Loucy (cell line): ENCODE measurements at regions not wholly inside any gene's neighbourhood (a gene's known extent, or its start where the extent isn't known, plus 50 kb on each side); places are given as distances from the start of the nearest gene placed in this dataset.

Experiments used
- H2AFZ ChIP-seq: fragments of 200-600 bp; sonication (generic); 2 replicates; pipeline ENCODE4 v1.6.0; 2016; ENCODE audit warnings: antibody characterized with exemption, mild to moderate bottlenecking, low read length, moderate library complexity
- H3F3A ChIP-seq: fragments of 200-600 bp; 2 replicates; pipeline ENCODE4 v1.6.0; 2016; ENCODE audit warnings: antibody characterized with exemption, low read depth, mild to moderate bottlenecking
- H3K27me3 ChIP-seq: fragments of 200-600 bp; sonication (generic); 2 replicates; pipeline ENCODE4 v1.6.1; 2014; ENCODE audit warnings: low read length, mild to moderate bottlenecking; ENCODE audit not compliant: insufficient read depth, poor library complexity, severe bottlenecking
- H3K36me3 ChIP-seq: fragments of 200-600 bp; sonication (generic); 2 replicates; pipeline ENCODE4 v1.6.1; 2016; ENCODE audit warnings: low read length; ENCODE audit not compliant: insufficient read depth
- H3K4me1 ChIP-seq: fragments of 200-600 bp; sonication (generic); 2 replicates; pipeline ENCODE4 v1.5.1; 2014; ENCODE audit warnings: low read length, mild to moderate bottlenecking; ENCODE audit not compliant: insufficient read depth, poor library complexity, severe bottlenecking
- H3K4me2 ChIP-seq: fragments of 200-600 bp; sonication (generic); 2 replicates; pipeline ENCODE4 v1.6.0; 2014; ENCODE audit warnings: antibody characterized with exemption, low read length, low read depth, mild to moderate bottlenecking; ENCODE audit not compliant: poor library complexity, severe bottlenecking
- H3K4me3 ChIP-seq: fragments of 200-600 bp; sonication (generic); 2 replicates; pipeline ENCODE4 v1.5.1; 2014; ENCODE audit warnings: low read length, mild to moderate bottlenecking, mixed read lengths; ENCODE audit not compliant: poor library complexity, severe bottlenecking
- H3K79me2 ChIP-seq: fragments of 200-600 bp; sonication (generic); 2 replicates; pipeline ENCODE4 v1.6.1; 2014; ENCODE audit warnings: low read length; ENCODE audit not compliant: insufficient read depth
- H3K9ac ChIP-seq: fragments of 200-600 bp; sonication (generic); 2 replicates; pipeline ENCODE4 v1.6.0; 2014; ENCODE audit warnings: mild to moderate bottlenecking, low read depth, low read length, moderate library complexity; ENCODE audit not compliant: poor library complexity, severe bottlenecking
- H3K9me2 ChIP-seq: fragments of 200-600 bp; sonication (generic); replicated peaks from 2 replicates; pipeline ENCODE4 v1.6.1; 2016; ENCODE audit warnings: low read depth, low read length, mixed read lengths
- H3K9me3 ChIP-seq: fragments of 200-600 bp; sonication (generic); 2 replicates; pipeline ENCODE4 v1.6.1; 2014; ENCODE audit warnings: mild to moderate bottlenecking, antibody characterized with exemption, low read length, low read depth; ENCODE audit not compliant: insufficient read depth
- H4K20me1 ChIP-seq: fragments of 200-600 bp; sonication (generic); 2 replicates; pipeline ENCODE4 v1.6.0; 2014; ENCODE audit warnings: antibody characterized with exemption, low read length, mild to moderate bottlenecking; ENCODE audit not compliant: insufficient read depth, poor library complexity, severe bottlenecking
- CTCF ChIP-seq: fragments of 200-600 bp; sonication (generic); conservative IDR thresholded peaks from 2 replicates; pipeline ENCODE4 v1.5.1; 2014; ENCODE audit warnings: mild to moderate bottlenecking, antibody characterized with exemption, low read length
- EZH2phosphoT487 ChIP-seq: fragments of 200-600 bp; IDR thresholded peaks from 2 replicates; pipeline ENCODE4 v1.6.1; 2018; ENCODE audit warnings: antibody characterized with exemption, mild to moderate bottlenecking, moderate library complexity, borderline replicate concordance

GRCh38 chr2:16900405-16901025 lies 234.9 kb upstream of the CYRIA start:
- H2AFZ ChIP-seq, result peak overlapping the region; percentile 67; the same call in 1 of the 2 replicates

GRCh38 chr2:16899958-16900357 lies 234.3 kb upstream of the CYRIA start:
- Histone ChIP-seq H3K79me2 (no peaks in the 10 kb centered on the region), H3K36me3 (no peaks in the 10 kb centered on the region), H3K9me2 (no peaks in the 10 kb centered on the region), H2AFZ (peak overlapping the region; percentile 67; the same call in 1 of the 2 replicates), H3K4me2 (no peak overlapping the region), H3K9ac (no peak overlapping the region), H3K4me3 (no peak overlapping the region), H3K27me3 (no peaks in the 10 kb centered on the region), H3K9me3 (no peaks in the 10 kb centered on the region), H4K20me1 (no peaks in the 10 kb centered on the region), H3F3A (no peaks in the 10 kb centered on the region), H3K4me1 (no peaks in the 10 kb centered on the region)
- TF ChIP-seq EZH2phosphoT487, result no peak
- no peak for TF ChIP-seq CTCF

More at GRCh38 chr2:16900405-16901025, 234.9 kb upstream of the CYRIA start:
- Histone ChIP-seq H3K9me2 (no peaks in the 10 kb centered on the region), H3K4me3 (no peak overlapping the region), H3F3A (no peaks in the 10 kb centered on the region), H4K20me1 (no peaks in the 10 kb centered on the region), H3K4me1 (no peaks in the 10 kb centered on the region), H3K9ac (no peak overlapping the region), H3K4me2 (no peak overlapping the region), H3K36me3 (no peaks in the 10 kb centered on the region), H3K9me3 (no peaks in the 10 kb centered on the region), H3K27me3 (no peaks in the 10 kb centered on the region), H3K79me2 (no peaks in the 10 kb centered on the region)
- TF ChIP-seq EZH2phosphoT487 (no peak), CTCF (peak; percentile 100)

GRCh38 chr2:16890081-16890480 lies 224.4 kb upstream of the CYRIA start:
- no peaks in the 10 kb centered on the region for H3K79me2 ChIP-seq
- no peak overlapping the region for H3K4me3 ChIP-seq
- no peak overlapping the region for H2AFZ ChIP-seq
- H3K4me2 ChIP-seq, result no peak overlapping the region
- H3K27me3 ChIP-seq, result no peaks in the 10 kb centered on the region
- no peak for TF ChIP-seq CTCF
- TF ChIP-seq EZH2phosphoT487, result no peak
- no peaks in the 10 kb centered on the region for H4K20me1 ChIP-seq
- H3K9me3 ChIP-seq, result no peaks in the 10 kb centered on the region
- H3K36me3 ChIP-seq, result no peaks in the 10 kb centered on the region
- H3F3A ChIP-seq, result no peaks in the 10 kb centered on the region
- no peaks in the 10 kb centered on the region for H3K9me2 ChIP-seq
- no peaks in the 10 kb centered on the region for H3K4me1 ChIP-seq
- H3K9ac ChIP-seq, result no peak overlapping the region
